GM23338 (cell line): ENCODE measurements at regions not wholly inside any gene's neighbourhood (a gene's known extent, or its start where the extent isn't known, plus 50 kb on each side); places are given as distances from the start of the nearest gene placed in this dataset.

Experiments
- EZH2 ChIP-seq: fragments of 200-600 bp; sonication (generic); IDR thresholded peaks from one replicate; pipeline ENCODE4 v1.8.0; 2017; ENCODE audit warnings: antibody characterized with exemption, mild to moderate bottlenecking, low read depth; ENCODE audit not compliant: unreplicated experiment
- EZH2phosphoT487 ChIP-seq: fragments of 200-600 bp; sonication (generic); IDR thresholded peaks from one replicate; pipeline ENCODE4 v1.8.1; 2018; ENCODE audit warnings: antibody characterized with exemption; ENCODE audit not compliant: unreplicated experiment
- JUNB ChIP-seq: IDR thresholded peaks from one replicate; pipeline ENCODE4 v1.6.1; 2016; ENCODE audit warnings: antibody characterized with exemption; ENCODE audit not compliant: unreplicated experiment
- POLR2AphosphoS5 ChIP-seq: IDR thresholded peaks from 2 replicates; pipeline ENCODE4 v1.6.1; 2016; ENCODE audit warnings: antibody characterized with exemption, low read depth
- TF ChIP-seq, protein P1 (sequence below), 2 experiments: fragments of 200-600 bp in 1 of 2; sonication (generic) in 1 of 2; conservative IDR thresholded peaks; 2 replicates each; pipeline versions ENCODE4 v1.5.1 to v1.6.1; 2016 to 2017; ENCODE audit warnings: antibody characterized with exemption in 2 of 2, low read depth in 2 of 2, mild to moderate bottlenecking in 2 of 2, moderate library complexity in 1 of 2

DNA sequence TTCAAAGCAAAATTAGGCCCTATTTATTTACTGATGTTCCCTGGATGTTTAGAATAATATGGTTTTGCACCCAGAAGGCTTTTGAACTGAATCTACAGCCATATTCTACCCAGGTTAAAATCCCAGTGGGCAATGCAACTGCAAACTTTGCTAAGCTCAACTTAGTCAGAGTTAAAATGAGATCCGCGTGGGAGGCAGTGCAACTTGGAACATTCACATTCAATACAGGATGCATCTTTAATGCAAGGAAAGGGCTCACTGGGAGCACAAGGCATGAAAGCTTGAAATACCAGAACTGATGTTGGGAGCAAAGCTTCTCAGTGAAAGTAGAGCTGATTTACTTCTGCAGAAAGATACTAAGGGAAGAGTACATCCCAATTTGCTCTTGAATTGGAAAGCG lies 281.2 kb upstream of the DEFB112 start:
- TF ChIP-seq EZH2phosphoT487 (no peak), JUNB (no peak), EZH2 (no peak), POLR2AphosphoS5 (no peak)
- TF ChIP-seq, protein P1, sequence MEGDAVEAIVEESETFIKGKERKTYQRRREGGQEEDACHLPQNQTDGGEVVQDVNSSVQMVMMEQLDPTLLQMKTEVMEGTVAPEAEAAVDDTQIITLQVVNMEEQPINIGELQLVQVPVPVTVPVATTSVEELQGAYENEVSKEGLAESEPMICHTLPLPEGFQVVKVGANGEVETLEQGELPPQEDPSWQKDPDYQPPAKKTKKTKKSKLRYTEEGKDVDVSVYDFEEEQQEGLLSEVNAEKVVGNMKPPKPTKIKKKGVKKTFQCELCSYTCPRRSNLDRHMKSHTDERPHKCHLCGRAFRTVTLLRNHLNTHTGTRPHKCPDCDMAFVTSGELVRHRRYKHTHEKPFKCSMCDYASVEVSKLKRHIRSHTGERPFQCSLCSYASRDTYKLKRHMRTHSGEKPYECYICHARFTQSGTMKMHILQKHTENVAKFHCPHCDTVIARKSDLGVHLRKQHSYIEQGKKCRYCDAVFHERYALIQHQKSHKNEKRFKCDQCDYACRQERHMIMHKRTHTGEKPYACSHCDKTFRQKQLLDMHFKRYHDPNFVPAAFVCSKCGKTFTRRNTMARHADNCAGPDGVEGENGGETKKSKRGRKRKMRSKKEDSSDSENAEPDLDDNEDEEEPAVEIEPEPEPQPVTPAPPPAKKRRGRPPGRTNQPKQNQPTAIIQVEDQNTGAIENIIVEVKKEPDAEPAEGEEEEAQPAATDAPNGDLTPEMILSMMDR (conservative IDR thresholded peaks at IDR 0.05; ENCODE audit: low read depth in 2 of 2), result no peak
